Skeletal muscle satellite cell (primary cell): ENCODE measurements at regions not wholly inside any gene's neighbourhood (a gene's known extent, or its start where the extent isn't known, plus 50 kb on each side); places are given as distances from the start of the nearest gene placed in this dataset.

Experiments used
- H3K27me3 ChIP-seq: 2 replicates; pipeline ENCODE4 v1.7.0; 2013; ENCODE audit warnings: low read length; ENCODE audit not compliant: control insufficient read depth, insufficient read depth
- H3K36me3 ChIP-seq: 2 replicates; pipeline ENCODE4 v1.7.0; 2013; ENCODE audit warnings: mild to moderate bottlenecking, control low read depth, low read length; ENCODE audit not compliant: insufficient read depth
- H3K4me1 ChIP-seq: 2 replicates; pipeline ENCODE4 v1.7.0; 2013; ENCODE audit warnings: low read length; ENCODE audit not compliant: control insufficient read depth, insufficient read depth
- H3K4me2 ChIP-seq: 2 replicates; pipeline ENCODE4 v1.7.0; 2013; ENCODE audit warnings: mild to moderate bottlenecking, low read length
- H3K4me3 ChIP-seq: 2 replicates; pipeline ENCODE4 v1.7.0; 2013; ENCODE audit warnings: low read length
- H3K9ac ChIP-seq: 2 replicates; pipeline ENCODE4 v1.7.0; 2013; ENCODE audit warnings: mild to moderate bottlenecking, low read depth, low read length, moderate library complexity
- H3K9me3 ChIP-seq: replicated peaks from 2 replicates; pipeline ENCODE4 v1.7.0; 2013; ENCODE audit warnings: mild to moderate bottlenecking, control low read depth, low read length

DNA sequence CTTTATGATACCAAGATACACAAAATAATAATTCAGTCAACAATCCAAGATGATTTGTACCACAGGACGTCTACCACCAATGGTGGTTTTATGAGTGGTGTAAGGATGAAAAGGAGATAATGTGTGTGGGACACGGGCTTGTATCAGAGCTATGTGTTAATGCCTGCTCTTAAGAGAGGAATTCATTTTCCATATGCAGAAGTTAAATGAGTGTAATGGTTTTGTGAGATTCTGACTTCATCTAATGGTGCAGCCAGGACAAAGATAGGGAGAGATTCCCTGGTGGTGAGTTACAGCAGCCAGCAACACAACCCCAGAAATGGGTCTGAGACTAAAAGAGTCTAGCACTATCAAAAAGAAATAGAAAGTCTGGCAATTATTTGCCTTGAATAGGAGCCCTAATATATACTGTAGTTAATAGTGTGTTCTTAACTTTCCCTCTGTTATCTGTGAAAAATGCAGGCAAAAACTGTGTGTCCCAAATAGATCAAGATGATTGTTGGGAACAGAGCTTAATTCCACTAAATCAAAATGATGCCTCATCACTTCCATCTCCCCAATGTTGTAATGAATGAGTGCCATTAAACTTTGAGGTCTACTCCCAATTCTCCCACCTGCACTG, 455.0 kb upstream of the TCF4 start:
- Histone ChIP-seq H3K27me3 (no peaks in the 10 kb centered on the region), H3K9me3 (no peaks in the 10 kb centered on the region), H3K4me2 (no peak overlapping the region), H3K36me3 (no peaks in the 10 kb centered on the region), H3K4me1 (no peaks in the 10 kb centered on the region), H3K4me3 (no peak overlapping the region), H3K9ac (no peak overlapping the region)

DNA sequence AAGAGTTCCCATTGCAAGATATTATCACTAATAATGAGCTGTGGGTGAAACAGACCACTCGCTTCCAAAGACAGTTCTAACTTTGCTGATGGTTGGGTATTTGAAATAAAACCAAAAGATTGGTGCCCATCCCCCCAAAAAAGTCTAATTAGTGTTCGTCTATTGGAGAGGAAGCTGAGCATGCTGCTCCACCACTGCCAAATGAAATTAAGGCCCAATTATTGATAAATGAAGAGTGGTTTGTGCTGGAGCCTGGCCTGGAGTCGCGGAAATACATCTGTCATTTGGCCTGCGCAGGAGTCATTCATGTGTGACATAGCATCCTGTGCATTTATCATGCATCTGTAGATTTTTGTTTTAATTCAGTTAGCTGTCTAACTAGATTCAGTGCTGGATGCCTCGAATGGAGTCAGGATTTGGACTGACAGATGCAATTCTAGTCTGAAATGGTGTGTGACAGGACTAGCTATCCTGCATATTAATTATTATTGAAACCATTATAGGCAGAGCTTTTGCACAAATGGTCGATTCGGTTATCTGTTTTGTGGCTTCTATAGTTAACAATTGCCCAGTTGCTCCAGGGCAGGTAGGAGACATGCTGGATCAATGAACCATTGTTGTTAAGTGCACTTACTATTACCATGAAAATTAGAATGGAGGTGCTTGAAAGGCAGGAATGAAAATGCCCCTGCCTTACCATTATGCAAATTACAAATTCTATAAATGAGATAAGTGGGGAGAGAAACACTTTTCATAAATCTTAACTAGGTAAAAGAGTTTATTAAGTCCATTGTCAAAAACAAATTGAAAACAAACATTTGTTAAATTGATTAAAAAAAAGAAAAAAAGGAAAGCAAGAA, 450.4 kb upstream of the TCF4 start:
- no peak overlapping the region for H3K9ac ChIP-seq
- H3K36me3 ChIP-seq, result no peaks in the 10 kb centered on the region
- no peaks in the 10 kb centered on the region for H3K4me1 ChIP-seq
- H3K9me3 ChIP-seq, result no peaks in the 10 kb centered on the region
- no peaks in the 10 kb centered on the region for H3K27me3 ChIP-seq
- no peak overlapping the region for H3K4me3 ChIP-seq
- H3K4me2 ChIP-seq, result no peak overlapping the region

DNA sequence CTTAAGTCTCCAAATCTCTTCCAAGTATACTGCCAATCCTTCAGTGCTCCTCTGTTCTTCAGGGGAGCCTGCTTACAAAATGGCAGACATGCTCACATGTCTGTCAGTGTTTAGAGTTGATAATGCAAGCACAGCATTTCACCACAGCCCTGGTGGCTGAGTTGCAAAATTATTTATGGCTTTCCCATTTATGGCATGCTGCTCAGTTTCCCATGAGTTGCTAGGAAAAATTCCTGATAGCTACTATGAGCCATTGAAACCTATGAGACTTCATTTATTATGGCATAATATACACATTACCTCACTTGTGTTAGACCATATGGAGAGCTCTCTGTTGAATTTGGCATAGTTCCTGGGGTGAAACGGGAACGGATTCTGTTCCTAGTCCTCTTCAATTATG, 448.7 kb upstream of the TCF4 start:
- no peaks in the 10 kb centered on the region for H3K36me3 ChIP-seq
- no peak overlapping the region for H3K9ac ChIP-seq
- no peak overlapping the region for H3K4me3 ChIP-seq
- no peaks in the 10 kb centered on the region for H3K27me3 ChIP-seq
- H3K4me1 ChIP-seq, result no peaks in the 10 kb centered on the region
- H3K9me3 ChIP-seq, result no peaks in the 10 kb centered on the region
- H3K4me2 ChIP-seq, result no peak overlapping the region

DNA sequence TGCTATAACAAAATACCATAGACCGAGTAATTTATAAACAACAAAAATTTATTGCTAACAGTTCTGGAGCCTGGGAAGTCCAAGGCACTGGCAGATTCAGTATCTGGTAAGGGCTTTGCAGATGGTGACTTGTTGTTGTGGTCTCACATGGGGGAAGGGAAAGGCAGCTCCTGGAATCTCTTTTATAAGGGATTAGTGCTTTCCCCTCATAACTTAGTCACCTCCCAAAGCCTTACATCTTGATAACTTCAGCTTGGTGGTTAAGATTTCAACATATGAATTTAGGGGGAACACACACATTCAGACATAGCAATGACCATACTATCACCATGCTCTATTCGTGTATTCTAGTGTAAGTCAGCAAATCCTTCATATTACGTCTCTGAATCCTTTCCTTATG, 447.6 kb upstream of the TCF4 start:
- Histone ChIP-seq H3K4me1 (no peaks in the 10 kb centered on the region), H3K27me3 (no peaks in the 10 kb centered on the region), H3K4me2 (no peak overlapping the region), H3K4me3 (no peak overlapping the region), H3K9me3 (no peaks in the 10 kb centered on the region), H3K36me3 (no peaks in the 10 kb centered on the region), H3K9ac (no peak overlapping the region)

DNA sequence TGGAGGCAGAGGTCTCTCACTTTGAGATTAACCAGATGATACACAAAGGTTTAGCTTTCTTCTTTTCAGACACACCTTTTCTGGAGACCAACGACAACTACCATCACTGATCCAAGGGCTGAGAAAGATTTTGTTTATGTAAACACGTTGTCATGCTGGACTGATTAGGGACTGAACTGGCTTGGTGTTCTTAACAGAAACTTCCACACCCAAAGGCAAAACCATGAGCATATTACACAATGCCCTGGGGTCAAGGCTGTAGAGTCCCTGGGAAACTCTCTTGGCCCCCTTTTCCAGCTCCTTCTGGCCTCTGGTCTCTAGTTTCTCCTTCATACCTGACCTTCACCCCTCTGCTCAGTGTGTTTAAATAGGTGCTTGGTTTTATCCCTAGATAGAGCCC, 447.0 kb upstream of the TCF4 start:
- Histone ChIP-seq H3K4me1 (no peaks in the 10 kb centered on the region), H3K4me3 (no peak overlapping the region), H3K9ac (no peak overlapping the region), H3K36me3 (no peaks in the 10 kb centered on the region), H3K9me3 (no peaks in the 10 kb centered on the region), H3K27me3 (no peaks in the 10 kb centered on the region), H3K4me2 (no peak overlapping the region)

DNA sequence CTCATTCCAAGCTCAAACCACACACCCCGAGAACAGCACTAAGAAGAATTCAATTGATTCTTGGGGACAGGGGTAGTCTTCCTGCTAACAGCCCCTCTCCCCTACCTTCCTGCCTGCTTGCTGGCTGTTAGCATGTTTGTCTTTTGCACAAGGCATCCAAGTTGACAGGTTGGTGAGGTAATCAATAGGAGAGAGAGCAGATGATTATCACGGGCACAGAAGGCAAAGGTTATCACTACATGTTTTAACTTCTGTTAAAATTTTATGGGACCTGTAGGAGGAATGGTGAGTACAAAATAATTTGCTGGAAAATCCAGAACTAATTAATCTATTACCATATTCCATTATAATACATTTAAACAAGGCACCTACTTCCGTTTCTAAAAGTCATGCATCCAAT, 442.1 kb upstream of the TCF4 start:
- Histone ChIP-seq H3K27me3 (no peaks in the 10 kb centered on the region), H3K4me1 (no peaks in the 10 kb centered on the region), H3K36me3 (no peaks in the 10 kb centered on the region), H3K9me3 (no peaks in the 10 kb centered on the region), H3K9ac (no peak overlapping the region), H3K4me3 (no peak overlapping the region), H3K4me2 (no peak overlapping the region)

DNA sequence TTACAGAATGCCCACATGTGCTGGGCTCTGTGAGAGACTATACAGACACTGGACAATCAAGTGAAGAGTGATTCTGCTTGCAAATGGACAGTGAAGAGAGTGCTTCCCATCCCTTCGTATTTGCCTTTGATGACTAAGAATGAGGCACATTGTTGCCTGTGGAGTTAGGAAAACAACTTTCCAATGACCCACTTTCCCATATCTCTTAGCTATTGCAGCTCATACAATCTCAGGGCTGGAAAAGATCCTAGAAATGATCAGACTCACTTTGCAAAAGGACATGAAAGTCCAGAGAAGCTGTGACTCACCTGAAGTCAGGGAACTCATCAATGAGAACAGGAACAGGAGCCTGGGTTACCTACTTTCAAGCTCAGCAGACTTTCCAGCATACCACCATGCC, 440.5 kb upstream of the TCF4 start:
- no peak overlapping the region for H3K9ac ChIP-seq
- no peaks in the 10 kb centered on the region for H3K9me3 ChIP-seq

DNA sequence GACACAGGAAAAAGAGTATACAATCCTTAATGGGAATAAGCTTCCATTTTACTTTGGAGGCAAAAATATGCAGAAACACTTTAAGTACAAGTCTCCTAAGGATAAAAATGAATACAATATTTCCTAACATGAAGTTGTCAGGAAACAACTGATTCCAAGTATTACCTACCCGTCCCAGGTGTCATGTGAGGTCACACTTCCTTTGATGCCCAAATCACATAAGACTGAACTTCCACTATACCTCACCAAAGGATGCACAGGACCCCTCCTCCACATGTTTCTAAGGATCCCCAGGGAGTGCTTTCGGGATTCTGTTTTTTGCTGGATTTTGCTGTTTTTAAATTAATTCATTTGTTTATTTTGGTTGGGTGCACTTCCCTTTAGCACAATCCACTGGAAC, 438.5 kb upstream of the TCF4 start:
- H3K9ac ChIP-seq, result no peak overlapping the region
- no peaks in the 10 kb centered on the region for H3K9me3 ChIP-seq
- no peaks in the 10 kb centered on the region for H3K4me1 ChIP-seq
- H3K4me2 ChIP-seq, result no peak overlapping the region
- no peaks in the 10 kb centered on the region for H3K27me3 ChIP-seq
- no peak overlapping the region for H3K4me3 ChIP-seq
- H3K36me3 ChIP-seq, result no peaks in the 10 kb centered on the region

More for the DNA sequence above, 440.5 kb upstream of the TCF4 start:
- H3K4me3 ChIP-seq, result no peak overlapping the region
- no peaks in the 10 kb centered on the region for H3K36me3 ChIP-seq
- H3K4me1 ChIP-seq, result no peaks in the 10 kb centered on the region
- no peaks in the 10 kb centered on the region for H3K27me3 ChIP-seq
- H3K4me2 ChIP-seq, result no peak overlapping the region

DNA sequence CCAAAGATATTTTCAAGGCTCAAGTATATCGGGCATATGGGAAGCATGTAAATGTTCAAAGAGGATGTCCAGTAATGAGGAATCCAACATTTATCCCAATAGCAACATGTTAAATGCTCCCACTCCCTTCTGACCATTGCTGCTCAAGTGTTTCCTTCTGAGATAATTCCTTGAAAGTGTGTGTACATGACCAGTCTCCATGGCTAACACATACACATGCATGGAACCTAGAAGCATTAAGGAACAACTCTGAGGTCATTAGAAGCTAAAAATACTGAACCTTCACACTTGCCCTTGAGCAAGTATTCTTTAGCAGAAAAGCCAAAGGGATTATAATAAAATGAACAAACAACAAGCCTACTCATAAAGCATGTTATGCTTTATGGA, 433.8 kb upstream of the TCF4 start:
- Histone ChIP-seq H3K9ac (no peak overlapping the region), H3K36me3 (no peaks in the 10 kb centered on the region), H3K4me2 (no peak overlapping the region), H3K9me3 (no peaks in the 10 kb centered on the region), H3K27me3 (no peaks in the 10 kb centered on the region), H3K4me3 (no peak overlapping the region), H3K4me1 (no peaks in the 10 kb centered on the region)

DNA sequence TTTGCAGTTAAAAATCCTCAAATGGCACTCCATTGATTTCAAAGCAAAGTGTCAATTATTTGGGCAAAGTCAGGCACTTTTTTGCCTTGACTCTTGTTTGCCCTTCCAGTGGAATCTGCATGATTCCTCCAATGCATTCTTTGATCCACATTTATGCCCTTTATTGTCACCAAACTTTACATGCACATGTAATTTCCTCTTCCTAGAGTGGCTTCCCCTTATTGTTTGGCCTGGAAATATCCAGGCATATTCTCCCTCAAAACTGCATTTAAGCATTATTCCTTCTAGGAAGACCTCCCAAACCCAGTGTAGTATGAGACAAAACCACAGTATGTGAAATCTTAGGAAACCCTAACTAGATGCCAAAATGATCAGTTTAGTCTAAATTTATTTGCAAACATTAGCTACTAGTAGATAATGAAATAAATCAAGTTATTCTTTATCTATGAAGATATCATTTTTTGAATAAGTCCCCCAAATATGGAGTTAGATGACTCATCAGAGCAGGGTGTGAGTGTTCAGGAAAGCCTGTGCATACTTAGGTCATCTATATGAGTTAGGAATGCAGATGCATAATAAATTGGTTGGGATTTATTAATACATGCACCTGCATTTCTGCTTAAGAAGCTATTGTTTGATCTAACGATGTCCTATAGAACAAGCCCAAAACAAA, 433.3 kb upstream of the TCF4 start:
- Histone ChIP-seq H3K27me3 (no peaks in the 10 kb centered on the region), H3K4me3 (no peak overlapping the region), H3K4me1 (no peaks in the 10 kb centered on the region), H3K9me3 (no peaks in the 10 kb centered on the region), H3K9ac (no peak overlapping the region), H3K4me2 (no peak overlapping the region), H3K36me3 (no peaks in the 10 kb centered on the region)

DNA sequence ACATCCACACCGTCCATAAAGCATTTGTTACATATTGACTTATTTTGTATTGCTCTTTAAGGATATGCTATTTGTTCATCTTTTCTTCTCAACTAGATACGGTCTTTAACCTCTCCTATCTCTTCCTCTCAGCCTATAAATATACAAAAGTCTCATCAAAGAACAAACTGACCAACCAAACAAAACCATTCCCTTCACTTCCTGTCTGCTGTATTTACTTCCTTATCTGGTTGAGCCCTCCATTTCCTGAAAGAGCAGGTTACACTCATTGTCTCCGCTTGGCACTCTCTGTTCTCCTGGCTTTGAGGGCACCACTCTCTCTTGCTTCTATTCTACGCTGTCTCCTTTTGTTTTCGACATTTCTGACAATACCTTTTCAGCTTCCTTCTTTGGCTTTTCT, 431.9 kb upstream of the TCF4 start:
- H3K9ac ChIP-seq, result no peak overlapping the region
- no peaks in the 10 kb centered on the region for H3K9me3 ChIP-seq
- H3K4me1 ChIP-seq, result no peaks in the 10 kb centered on the region
- no peaks in the 10 kb centered on the region for H3K36me3 ChIP-seq
- no peak overlapping the region for H3K4me3 ChIP-seq
- H3K4me2 ChIP-seq, result no peak overlapping the region
- no peaks in the 10 kb centered on the region for H3K27me3 ChIP-seq
